AG10803 (cell line): ENCODE measurements at regions not wholly inside any gene's neighbourhood (a gene's known extent, or its start where the extent isn't known, plus 50 kb on each side); places are given as distances from the start of the nearest gene placed in this dataset.

Source experiments
- DNase-seq: peaks from one replicate; pipeline ENCODE4 v3.0.0; 2010; ENCODE audit warnings: low read depth
- H3K4me3 ChIP-seq: 2 replicates; pipeline ENCODE4 v1.5.1; 2011; ENCODE audit warnings: mild to moderate bottlenecking, low read length, control low read depth
- TF ChIP-seq, protein P1 (sequence below): conservative IDR thresholded peaks from 2 replicates; pipeline ENCODE4 v1.5.1; 2011; ENCODE audit warnings: mild to moderate bottlenecking, low read length, control low read depth, inconsistent platforms

DNA sequence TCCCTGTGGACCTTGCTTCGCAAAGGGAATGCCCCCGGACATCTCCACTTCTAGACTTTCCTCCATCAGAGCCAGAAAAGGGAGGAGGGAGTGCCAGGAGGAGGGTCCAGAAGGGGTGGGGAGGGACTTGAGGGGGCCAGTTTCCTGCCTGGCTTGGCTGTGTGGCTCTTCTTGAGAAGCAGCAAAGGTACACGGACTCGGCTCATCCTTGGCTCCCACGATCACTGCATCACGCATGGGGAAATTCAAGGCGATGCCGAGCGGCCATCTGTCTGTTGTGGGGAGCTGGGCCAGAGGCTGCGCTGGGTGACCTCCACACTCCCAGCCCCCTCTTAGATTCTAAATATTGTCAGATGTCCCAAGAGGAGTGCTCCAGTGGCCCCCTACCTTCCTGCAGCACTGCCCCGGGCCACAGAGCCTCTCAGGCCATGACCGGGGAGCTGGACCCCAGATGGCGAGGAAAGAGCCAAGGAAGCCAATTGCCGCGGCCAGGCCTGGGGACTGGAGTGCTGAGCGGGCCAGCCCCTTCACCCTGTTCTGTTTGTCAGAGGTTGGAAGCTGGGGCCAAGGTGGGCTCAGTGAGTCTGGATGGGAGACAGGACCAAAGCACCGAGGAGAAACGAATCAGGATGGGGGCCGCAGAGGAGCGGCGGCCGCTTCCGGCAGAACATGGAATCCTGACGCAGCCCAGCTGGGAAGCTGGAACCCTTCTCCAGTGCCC is 104.5 kb downstream of the RBFOX3 start:
- TF ChIP-seq, protein P1, sequence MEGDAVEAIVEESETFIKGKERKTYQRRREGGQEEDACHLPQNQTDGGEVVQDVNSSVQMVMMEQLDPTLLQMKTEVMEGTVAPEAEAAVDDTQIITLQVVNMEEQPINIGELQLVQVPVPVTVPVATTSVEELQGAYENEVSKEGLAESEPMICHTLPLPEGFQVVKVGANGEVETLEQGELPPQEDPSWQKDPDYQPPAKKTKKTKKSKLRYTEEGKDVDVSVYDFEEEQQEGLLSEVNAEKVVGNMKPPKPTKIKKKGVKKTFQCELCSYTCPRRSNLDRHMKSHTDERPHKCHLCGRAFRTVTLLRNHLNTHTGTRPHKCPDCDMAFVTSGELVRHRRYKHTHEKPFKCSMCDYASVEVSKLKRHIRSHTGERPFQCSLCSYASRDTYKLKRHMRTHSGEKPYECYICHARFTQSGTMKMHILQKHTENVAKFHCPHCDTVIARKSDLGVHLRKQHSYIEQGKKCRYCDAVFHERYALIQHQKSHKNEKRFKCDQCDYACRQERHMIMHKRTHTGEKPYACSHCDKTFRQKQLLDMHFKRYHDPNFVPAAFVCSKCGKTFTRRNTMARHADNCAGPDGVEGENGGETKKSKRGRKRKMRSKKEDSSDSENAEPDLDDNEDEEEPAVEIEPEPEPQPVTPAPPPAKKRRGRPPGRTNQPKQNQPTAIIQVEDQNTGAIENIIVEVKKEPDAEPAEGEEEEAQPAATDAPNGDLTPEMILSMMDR, result no peak
- no peak overlapping the region for H3K4me3 ChIP-seq

DNA sequence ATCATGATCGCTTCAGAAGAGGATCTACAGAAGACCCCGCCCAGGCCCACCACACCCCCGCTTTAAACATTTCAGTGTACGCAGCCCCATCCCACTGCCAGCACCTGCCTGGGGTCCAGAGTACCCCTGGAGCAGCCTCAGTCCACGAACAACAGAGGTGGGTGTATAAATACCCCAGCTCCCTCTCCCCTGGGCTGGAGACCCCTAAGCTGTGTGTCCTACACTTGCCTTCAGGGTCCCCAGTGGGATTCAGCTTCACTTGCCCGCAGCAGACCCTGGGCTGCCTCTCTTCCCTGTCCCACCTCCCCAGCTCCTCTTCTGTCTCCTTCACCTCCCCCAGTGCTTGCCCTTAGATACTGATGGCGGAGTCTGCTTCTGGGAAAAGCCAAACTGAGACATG is 105.7 kb downstream of the RBFOX3 start:
- no peak for DNase-seq
- H3K4me3 ChIP-seq, result no peak overlapping the region
- TF ChIP-seq, protein P1, result no peak

More for the DNA sequence above, 104.5 kb downstream of the RBFOX3 start:
- DNase-seq, result no peak

- TF ChIP-seq, protein P1, result no peak
- DNase-seq, result no peak
- no peak overlapping the region for H3K4me3 ChIP-seq
These were observed 106.7 kb downstream of the RBFOX3 start for GRCh38 chr17:79504181-79504605.

- TF ChIP-seq, protein P1, result no peak
- no peak overlapping the region for H3K4me3 ChIP-seq
- DNase-seq, result no peak
These were observed 107.6 kb downstream of the RBFOX3 start for GRCh38 chr17:79503126-79503839.

DNA sequence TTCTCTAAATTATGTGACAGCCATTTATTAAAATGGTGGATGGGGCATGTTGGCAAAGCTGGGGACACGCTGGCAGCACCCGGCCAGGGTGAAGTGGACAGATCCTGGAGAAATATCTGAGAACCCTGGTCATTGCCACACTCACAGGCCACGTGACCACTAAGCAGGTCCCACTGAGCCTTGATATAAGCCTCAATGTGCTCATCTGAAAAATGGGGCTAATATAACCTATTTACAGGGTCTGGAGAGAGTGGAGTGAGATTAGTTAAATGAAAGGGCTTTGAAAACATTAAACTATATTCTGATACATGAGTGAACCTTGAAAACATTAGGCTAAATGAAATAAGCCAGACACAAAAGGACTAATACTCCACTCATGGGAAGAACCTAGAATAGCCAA is 108.9 kb downstream of the RBFOX3 start:
- TF ChIP-seq, protein P1, result no peak
- DNase-seq, result no peak
- no peak overlapping the region for H3K4me3 ChIP-seq

GRCh38 chr17:79500745-79501618 is 109.9 kb downstream of the RBFOX3 start:
- no peak for DNase-seq
- H3K4me3 ChIP-seq, result no peak overlapping the region
- TF ChIP-seq, protein P1, result no peak
